ENCODE measurements at regions not wholly inside any gene's neighbourhood (a gene's known extent, or its start where the extent isn't known, plus 50 kb on each side); places are given as distances from the start of the nearest gene placed in this dataset.

DNA sequence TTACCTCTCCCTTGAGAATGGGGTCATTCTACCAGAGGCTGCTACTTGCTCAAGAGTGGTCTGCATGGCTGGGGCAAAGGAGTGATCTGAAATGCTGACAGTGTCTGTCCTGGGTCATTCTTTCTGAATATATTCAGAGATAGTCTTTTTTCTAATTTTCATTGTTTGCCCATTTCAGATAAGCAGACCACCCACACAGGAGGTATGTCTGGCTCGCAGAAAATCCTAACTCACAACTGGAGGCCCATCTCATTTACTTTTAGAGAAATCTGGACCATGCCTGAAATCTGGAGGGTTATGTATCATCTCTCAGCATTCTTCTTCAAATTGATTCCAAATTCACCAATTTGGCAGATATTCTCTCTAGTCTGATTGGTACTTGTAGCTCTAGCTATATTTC lies 227.6 kb downstream of the SEC61B start:
- DNase-seq: no peak

DNA sequence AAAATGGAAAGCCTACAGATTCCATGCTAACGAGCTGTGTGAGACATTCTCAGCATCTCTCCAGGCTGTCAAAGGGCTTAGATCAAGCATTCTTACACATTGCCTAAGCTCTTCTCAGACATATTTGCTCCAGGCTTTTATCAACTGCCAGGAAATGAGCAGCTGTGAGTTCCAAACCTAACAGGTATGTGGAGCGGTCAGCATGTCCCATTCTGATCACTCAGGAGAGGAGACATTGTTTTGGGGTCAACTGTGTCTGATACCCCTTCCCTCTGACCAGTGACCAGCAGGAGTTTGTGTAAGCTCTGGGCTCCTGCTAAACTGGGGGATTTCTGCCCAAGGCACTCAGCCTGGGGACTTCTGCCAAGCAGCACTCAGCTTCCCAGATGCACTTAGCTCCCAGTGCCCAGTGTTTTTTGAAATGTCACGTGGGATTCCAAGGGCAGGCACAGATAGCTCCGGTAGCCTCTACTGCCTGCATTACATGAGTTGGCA lies 229.1 kb downstream of the SEC61B start:
- DNase-seq: no peak

DNA sequence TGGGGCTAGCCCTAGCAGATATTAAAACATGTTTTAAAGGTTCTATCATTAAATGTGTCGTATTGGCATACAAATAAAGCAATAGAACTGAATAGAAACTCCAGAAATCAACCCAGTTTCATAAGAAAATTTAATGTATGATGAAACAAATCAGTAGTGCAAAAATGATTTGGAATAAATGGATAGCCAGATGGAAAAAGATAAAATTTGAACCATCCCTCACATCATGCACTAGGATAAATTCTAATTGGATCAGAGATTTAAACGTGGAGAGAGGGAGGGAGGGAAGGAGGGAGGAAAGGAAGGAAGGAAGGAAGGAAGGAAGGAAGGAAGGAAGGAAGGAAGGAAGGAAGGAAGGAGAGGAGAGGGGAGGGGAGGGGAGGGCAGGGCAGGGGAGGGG lies 235.3 kb downstream of the SEC61B start:
- no peak for DNase-seq

DNA sequence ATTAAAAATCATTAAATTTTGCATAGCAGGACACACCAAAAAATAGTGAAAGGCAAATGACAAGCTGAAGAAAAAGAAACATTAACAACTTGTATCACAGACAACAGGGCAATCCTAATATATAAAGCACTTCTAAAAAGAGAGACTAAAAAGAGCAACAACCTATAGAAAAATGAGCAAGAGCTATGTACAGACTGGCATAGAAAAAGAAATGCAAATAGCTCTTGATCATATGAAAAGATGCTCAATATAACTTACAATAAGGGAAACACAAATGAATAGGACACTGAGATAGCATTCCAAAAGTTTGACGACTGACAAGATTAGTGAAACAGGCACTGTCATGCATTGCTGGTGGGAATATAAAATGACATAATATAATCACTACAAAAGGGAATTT lies 235.9 kb downstream of the SEC61B start:
- DNase-seq: no peak

DNA sequence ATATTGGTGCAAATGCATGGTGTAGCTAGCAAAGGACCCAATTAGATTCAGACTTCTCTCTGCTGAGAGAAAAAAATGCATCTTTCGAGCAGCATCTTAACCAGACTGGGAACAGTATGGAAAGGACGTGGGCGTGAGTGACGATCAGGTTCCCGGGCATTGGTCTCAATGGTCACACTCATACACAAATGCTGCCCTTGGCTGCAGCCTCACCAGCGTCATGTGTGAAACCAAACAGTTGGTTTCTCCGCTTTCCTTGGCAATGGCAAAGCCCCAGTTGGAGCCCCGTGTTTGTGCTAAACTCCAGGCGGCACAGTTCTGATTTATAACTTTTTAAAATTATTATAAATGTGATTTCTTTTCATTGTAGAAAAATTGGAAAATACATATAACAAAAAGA lies 237.8 kb downstream of the SEC61B start:
- DNase-seq: no peak

DNA sequence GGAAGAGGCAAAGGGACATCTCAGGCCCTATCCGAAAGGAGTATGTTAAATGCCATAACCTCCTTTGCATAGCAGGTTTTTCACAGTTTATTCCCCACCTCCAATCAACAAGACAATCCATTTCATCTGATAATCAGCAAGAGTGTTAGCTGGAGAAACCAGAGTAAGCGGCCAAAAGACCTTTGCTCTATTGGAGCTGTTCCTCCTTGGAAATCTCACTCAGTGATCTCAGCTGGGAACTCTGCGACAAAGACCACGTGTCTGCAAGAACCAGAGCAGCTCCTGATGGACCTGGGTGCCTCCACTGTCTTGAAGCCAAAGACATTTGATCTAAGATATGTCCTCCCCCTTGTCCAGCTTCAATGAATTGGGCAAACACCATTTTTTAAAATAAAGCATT lies 241.0 kb downstream of the SEC61B start:
- no peak for DNase-seq

DNA sequence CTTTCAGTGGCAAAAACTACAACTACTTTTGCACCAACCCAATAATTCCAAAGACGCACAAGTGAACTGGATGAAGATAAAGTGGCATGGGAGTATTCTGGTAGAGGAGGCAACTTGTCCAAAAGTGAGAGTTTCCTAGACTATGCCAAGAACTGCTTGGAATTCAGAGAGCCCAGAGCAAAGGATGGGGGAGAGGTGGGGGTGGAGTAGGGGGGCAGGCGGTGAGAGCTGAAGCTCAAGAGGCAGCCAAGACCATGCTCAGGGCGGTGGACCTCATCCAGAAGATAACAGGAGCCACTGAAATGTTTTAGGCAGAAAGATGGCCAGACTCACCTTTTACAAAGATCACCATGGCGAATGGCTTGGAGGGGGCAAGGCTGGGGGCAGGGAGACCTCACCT lies 242.5 kb downstream of the SEC61B start:
- DNase-seq: no peak

DNA sequence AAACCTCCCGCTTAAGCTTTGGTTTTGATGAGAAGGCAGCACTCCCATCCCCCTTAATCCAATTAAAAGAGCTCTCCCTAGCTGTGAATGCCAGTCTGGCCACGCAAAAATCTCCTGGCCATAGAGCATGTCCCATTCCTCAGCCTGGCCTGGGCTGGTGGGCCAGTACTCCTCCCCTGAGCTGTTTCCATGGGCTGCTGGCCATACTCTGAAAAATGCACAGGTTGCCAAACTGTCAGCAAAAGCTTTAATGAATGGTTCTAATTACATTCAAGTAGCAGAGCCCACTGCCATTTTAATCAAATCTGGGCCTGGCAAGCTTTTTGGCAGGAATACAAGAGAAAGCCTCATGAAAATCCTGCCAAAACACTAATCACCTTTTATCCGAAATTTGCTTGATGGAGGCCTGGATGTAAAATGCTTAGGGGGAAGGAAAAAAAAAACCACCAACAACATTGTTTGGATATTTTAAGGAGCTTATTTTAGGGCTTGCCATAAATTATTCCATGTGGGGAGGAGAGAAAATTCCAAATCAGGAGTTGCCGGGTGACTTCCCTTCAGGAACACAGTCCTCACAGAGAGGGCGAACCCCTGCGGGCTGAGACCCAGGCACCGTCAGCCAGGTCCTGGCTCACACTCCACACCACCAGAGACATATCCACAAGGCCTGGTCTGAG lies 243.3 kb downstream of the SEC61B start:
- no peak for DNase-seq

DNA sequence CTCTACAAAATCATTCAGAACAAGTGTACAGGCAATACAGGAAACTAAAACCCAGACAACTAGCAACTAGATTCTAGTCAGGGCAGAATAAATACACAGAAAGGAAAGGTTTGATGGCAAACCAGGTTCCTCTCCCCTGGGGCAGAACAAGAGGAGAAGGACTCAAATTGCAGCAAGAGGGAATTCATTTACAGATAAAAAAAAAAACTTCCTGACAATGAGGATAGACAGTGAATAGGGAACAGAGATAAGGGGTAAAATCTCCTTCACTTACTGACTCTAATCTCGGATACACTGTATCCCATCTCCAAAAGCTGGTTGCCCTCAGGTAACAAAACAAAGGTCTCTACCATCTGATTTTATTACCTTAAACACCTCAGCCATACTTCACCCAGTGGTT lies 244.0 kb downstream of the SEC61B start:
- DNase-seq: no peak

DNA sequence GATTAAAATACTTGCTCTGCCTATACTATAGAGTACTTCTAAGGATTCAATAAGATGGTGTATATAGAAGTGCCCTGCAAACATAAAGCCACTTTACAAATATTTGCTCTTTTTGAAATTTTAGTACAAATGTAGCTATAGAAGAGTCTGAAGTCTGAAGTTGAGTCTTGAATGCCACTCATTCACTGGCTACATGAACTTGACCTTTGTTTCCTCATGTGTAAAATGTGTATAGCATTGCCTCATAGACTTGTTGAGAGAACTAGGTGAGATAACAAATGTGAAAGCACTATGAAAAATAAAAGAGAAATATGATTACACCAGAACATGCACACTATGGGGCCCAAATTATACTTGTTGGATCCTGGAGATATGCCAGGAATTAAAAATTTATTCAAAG lies 244.7 kb downstream of the SEC61B start:
- DNase-seq: no peak

DNA sequence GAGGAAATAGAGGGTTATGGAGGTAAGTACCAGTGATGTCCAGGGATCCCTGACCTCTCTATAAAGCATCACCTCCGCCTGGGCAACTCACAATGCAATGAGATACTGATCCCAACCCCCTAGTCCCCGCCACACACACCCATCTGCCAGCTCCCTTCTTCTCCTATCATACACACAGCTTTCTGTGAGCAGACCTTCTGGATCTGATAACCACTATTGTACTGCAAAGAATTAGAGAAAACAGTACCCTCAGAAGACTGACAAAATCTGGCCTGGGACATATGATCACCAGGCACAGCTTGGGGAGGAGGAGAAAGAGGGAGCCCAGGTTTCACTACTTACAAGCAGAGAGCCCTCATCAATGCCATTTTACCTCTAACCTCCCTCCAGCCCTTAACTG lies 249.0 kb downstream of the SEC61B start:
- no peak for DNase-seq

DNA sequence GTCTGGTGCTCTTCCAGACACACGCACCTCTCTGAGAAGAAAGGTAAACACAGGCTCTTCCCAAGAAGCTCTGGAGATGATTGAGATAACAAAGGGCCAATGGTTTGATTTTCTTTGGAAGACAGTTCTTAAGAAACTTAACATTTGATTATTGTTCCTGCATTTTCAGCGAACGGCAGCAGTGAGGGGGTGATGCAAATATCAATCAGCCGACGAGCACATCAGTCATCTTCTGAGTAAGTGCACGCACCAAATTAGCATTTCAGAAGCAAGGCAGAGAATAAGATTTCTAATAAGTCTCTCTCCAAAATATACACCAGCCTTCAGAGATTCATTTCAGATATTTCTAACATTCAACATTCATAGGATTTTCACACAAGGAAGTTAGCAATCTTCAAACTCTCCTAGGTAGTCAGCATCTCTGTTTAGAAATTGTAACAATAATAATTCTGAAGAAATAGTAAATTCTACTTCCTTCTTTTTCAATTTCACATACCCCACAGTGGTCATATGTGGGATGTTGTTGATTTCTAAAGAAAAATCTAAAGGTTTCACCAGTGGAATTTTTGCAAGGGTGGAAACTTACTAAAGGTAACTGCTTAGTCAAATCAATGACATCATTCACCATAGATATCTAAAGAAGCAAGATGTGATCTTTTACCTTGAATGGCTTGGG lies 250.3 kb downstream of the SEC61B start:
- no peak for DNase-seq

DNA sequence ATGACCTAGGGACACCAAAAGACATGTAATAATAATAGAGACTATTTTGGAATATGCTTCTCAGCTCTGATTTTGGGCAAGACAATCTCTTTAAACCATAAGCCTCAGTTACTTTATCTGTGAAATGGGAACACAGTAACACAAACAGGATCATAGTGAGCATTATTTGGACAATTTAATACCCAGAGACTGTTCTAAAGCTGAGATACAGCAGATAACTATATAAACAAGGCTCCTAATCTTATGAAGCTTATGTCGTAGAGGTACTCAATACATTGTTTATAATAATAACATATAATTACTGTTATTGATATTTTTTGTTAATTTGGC lies 250.8 kb downstream of the SEC61B start:
- DNase-seq: no peak

DNA sequence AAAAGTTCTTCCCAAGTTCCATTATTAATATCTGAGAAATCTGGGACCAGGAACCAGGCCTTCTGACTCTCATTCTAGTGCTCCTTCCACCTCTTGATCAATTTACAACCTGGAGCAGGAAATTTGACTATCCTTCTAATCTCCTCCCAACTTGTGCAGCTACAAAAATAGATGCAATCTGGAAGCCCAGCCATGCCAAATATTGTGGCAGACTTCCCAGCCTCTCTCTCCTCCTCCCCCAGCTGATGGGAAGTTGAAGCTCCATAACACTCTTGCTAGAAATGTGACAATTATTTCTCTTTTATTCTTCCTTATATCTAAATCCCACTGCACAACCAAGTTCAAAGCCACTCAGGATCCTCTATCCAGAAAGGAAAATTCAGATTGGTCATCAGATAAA lies 252.1 kb downstream of the SEC61B start:
- no peak for DNase-seq

DNA sequence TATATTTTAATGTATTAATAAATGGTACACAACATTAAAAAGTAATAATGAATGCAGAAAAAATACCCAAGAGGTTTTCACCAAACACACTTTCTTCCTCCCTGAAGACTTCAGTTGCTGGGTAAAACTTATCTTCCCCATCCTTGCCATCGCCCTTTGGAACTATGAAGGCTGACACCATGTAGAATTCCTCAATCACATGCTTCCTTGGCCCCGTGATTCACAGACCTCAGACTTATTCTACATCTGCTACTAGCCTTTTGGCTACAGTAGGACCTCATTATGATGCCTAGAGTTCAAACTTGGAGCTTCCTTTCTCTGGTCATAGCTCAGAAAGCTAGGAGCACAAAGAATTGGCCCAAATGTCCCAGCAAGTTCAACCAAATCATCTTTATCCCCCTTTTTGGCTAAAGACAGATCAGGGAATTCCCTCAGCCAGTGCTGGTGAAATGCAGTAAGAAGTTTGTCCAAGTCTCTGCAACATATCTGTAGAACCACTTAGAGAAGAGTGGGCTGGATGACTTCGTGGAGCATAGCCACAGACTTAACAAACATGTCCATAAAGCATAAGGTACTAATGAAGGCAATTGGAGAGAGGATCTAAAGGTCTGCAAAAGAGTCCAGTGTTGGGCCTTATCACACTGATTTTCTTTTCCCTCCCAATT lies 253.5 kb downstream of the SEC61B start:
- no peak for DNase-seq

DNA sequence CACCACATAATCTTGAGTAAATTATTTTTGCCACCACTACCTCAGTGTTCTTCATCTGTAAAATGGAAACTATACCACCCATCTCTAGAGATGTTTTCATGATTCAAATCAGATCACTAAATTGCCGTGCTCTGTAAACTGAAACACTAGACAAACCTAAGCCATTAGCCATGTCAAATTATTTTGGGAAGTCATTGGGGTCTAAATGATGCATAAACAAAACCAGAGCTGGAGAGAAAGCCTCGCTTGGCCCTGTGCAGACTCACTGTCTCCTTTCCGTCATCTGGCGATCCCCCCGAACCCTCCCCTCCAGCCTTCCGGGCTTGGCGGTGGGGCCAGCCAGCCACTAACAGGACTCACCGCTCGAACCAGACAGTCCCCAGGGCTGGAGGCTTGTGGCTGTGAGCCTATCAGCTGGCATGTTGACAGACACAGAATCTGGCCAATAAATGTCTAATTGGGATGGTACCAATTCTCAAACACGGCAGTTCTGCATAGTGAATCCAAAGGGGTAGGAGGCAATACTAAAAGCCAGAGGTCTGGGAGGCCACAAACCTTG lies 256.5 kb downstream of the SEC61B start:
- no peak for DNase-seq

DNA sequence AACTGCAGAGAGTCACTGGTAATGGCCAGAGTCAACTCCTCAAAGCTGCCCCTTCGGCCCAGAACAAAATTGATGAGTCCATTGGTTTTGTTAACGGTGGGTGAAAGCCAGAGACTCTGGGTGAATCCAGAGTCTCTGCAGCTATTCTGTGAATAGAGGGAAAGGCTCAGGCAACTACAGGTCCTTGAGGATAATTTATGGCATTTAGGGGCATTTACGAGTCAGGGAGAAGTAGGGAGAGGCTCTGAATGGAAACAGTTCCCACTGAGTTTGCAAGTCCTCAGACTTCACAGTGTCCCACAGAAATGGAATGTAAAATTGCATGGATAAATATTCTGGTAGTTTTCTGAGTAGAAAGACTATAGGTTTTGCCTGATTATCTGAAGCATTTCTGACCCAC lies 257.8 kb downstream of the SEC61B start:
- DNase-seq: no peak

DNA sequence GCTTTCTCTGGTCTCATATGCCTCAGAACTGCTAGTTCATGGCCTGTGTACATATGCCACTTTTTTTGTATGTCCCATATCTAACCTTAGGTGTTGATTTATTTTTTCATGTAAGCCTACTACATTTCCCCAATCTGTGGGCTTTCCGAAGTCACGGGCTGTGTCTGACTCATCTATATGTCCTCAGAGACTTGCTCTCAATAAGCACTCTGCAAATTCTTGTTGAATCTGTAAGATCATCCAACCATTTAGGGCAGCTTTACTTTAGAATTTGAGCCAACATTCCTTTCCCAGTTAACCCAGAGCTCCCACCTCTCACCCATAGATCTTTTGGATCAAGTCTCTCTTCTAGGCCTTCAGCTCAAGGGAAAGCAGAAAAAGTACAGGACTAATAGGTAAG lies 263.4 kb downstream of the SEC61B start:
- no peak for DNase-seq

DNA sequence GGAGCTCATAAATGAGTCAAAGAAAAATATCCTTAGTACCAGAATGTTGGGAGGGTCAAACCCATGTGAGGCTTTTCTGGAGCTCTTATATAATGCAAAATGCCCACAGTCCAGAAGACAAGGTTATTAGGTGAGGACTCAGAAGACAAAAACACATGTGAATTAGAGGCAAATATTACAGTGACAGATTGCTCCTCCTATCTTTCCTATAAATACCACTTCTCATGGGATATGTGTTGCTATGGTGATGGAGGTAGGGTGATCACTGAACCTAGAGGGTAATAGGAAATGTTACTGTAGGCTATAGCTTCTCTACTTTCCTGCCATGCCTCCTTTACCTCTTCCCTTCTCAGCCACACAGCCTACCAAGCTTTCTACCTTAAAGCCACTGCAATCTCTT lies 264.6 kb downstream of the SEC61B start:
- no peak for DNase-seq

DNA sequence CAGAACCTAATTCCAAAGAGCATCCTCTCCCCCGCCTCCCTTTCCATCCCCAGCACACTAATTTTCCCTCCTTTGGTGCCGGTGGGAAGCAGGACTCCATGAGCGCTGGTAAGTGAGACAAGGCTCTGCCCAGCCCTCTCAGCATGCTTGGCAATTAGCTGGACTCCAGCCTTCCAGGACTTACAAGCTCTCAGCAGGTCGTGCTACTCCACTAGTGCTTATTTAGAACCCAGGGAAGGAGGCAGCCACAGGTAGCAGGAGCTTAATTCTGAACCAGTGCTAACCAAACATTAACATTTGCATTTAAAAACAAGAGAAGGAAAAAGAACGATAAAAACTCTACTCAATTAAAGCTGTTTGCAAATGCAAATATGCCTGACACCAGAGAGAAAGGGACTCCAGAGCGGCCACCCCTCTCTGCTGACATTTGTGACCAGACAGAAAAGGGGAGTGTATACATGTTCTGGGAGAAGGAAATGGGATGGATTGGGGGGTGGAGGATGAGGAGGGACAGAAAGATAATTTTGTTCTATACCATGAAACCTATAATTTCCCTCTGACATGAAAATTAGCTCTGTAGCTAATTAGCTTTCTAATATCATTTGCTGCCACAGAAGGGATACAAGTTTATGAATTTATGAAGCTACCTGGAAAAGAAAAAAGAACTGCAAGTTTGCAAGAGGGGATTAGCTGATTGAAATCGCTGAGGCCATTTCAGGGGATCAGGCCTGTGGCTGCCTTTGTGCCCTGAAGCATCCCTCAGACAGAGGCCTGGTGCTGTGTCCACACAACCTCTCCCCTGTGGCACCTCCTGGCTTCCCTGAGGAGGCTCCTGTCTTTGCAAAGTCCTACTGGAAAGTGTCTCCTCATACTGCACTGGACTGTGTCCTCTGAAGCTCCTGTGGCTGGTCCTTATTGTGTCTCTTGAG lies 266.3 kb downstream of the SEC61B start:
- DNase-seq: no peak

DNA sequence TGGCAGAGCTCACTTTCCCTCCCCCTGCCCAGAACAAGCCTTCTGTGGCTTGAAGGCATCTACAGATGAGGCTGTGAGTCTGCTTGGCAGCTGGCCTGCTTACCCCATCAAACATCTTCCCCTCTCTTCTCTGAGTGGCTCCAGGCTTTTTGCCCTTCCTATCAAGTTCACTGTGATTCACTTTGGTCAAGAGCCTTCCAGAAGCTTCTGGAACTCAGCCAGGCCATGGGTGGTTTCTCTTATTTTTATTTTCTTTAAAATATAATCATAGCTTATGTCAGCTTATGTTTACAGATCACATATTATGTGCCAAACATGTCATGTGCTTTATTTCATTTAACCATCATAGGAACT lies 267.0 kb downstream of the SEC61B start:
- DNase-seq: no peak

DNA sequence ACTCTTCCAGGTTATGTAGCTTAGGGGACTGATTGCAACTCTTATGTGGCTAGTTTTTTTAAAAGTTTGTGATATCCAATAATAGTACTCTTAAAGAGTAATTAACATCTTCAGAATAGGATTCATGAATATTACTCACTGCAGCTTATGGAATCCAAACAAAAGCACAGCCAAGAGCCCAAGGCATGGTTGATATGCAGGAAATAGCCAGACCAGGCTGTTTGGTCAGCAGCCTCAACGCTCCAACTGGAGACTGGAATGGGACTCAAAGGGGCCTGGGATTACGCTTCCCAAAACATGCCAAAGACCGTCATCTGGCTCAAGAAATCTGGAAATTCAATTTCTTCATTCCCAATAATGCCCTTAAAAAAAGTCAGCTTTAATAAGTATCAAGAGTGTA lies 268.6 kb downstream of the SEC61B start:
- DNase-seq: no peak
